Spleen (tissue), 11 donors: ENCODE measurements at regions not wholly inside any gene's neighbourhood (a gene's known extent, or its start where the extent isn't known, plus 50 kb on each side); places are given as distances from the start of the nearest gene placed in this dataset.

Source experiments
- DNase-seq: peaks from one replicate; pipeline ENCODE4 v3.0.0-alpha.2; 2020
- H3K27ac ChIP-seq, 8 donors: fragments of 200-600 bp; sonication (generic) in 7 of 8; 1 replicate in 4 of 8; 2 replicates in 4 of 8; pipeline versions ENCODE4 v1.5.0 to v1.8.0; 2016 to 2021; ENCODE audit warnings: inconsistent platforms in 4 of 8, mild to moderate bottlenecking in 4 of 8, moderate library complexity in 1 of 8
- H3K27me3 ChIP-seq, 7 donors: fragments of 200-600 bp; sonication (generic) in 6 of 7; replicated peaks in 1 of 7; 1 replicate in 4 of 7; 2 replicates in 3 of 7; pipeline versions ENCODE4 v1.5.0 to v1.8.0; 2016 to 2021; ENCODE audit warnings: inconsistent platforms in 3 of 7, mild to moderate bottlenecking in 1 of 7
- H3K36me3 ChIP-seq, 6 donors: fragments of 200-600 bp; sonication (generic) in 5 of 6; 1 replicate in 4 of 6; 2 replicates in 2 of 6; pipeline versions ENCODE4 v1.5.0 to v1.8.0; 2016 to 2021; ENCODE audit warnings: inconsistent platforms in 2 of 6
- H3K4me1 ChIP-seq, 6 donors: fragments of 200-600 bp; sonication (generic) in 5 of 6; 1 replicate in 3 of 6; 2 replicates in 3 of 6; pipeline versions ENCODE4 v1.5.0 to v1.8.0; 2016 to 2021; ENCODE audit warnings: inconsistent platforms in 3 of 6
- H3K4me3 ChIP-seq, 8 donors: fragments of 200-600 bp; sonication (generic) in 7 of 8; 1 replicate in 4 of 8; 2 replicates in 4 of 8; pipeline versions ENCODE4 v1.5.0 to v1.8.0; 2016 to 2021; ENCODE audit warnings: inconsistent platforms in 4 of 8, mild to moderate bottlenecking in 4 of 8, moderate library complexity in 2 of 8
- H3K9me3 ChIP-seq, 8 donors: fragments of 200-600 bp; sonication (generic) in 7 of 8; 1 replicate in 4 of 8; 2 replicates in 4 of 8; pipeline versions ENCODE4 v1.5.0 to v1.8.0; 2016 to 2021; ENCODE audit warnings: inconsistent platforms in 4 of 8
- POLR2A ChIP-seq, 3 donors: fragments of 450-650 bp; IDR thresholded peaks; one replicate each; pipeline ENCODE4 v1.5.1; 2017; ENCODE audit warnings: antibody characterized with exemption in 3 of 3, mild to moderate bottlenecking in 1 of 3
- POLR2AphosphoS5 ChIP-seq, 3 donors: sonication (generic); formaldehyde crosslinking; IDR thresholded peaks; one replicate each; pipeline ENCODE4 v1.5.1; 2017; ENCODE audit warnings: antibody characterized with exemption in 3 of 3
- WGBS, 5 donors: extraction: QIAGEN DNeasy Blood & Tissue Kit in 3 of 5; methylation state at CpG; one replicate each; pipeline versions ENCODE4 v1.1.5 to v1.1.7; 2013 to 2018; 5-methylcytosine and 5-hydroxymethylcytosine counted together
- intact Hi-C: fragments of 100-400 bp; cut with DNase I; formaldehyde crosslinking; loops from one replicate; pipeline ENCODE4 v1.15.0; 2023; ENCODE audit warnings: low total_unique reads
- TF ChIP-seq, protein P1 (sequence below), 11 experiments: fragments of 200-600 bp in 7 of 11; fragments of 450-650 bp in 4 of 11; sonication (generic) in 4 of 11; IDR thresholded peaks in 8 of 11; conservative IDR thresholded peaks in 3 of 11; 1 replicate in 7 of 11; 2 replicates in 4 of 11; pipeline versions ENCODE4 v1.4.0 to v1.8.0; 2016 to 2021; ENCODE audit warnings: antibody characterized with exemption in 11 of 11, inconsistent platforms in 4 of 11, mild to moderate bottlenecking in 1 of 11
- donor health status: healthy with polysubstance abuse.
- donor health status: DM: no; HTN: no; CAD: no; lungs with moderate emphysema.
- donor health status: DM: no; HTN: no; CAD: no.
- donor health status: Bipolar disorder and iron deficiency.
- donor health status: healthy.
- donor health status: DM: no; HTN: no; CAD: no.
- donor health status: DM: yes; HTN: yes; CAD: no.

- DNase-seq: no peak
- no peak overlapping the region for H3K4me3 ChIP-seq
- H3K36me3 ChIP-seq: no peaks in the 10 kb centered on the region
- H3K4me1 ChIP-seq: no peaks in the 10 kb centered on the region
- TF ChIP-seq POLR2AphosphoS5 (IDR thresholded peaks at IDR 0.05) (no peak), POLR2A (IDR thresholded peaks at IDR 0.05) (no peak)
- TF ChIP-seq, protein P1, sequence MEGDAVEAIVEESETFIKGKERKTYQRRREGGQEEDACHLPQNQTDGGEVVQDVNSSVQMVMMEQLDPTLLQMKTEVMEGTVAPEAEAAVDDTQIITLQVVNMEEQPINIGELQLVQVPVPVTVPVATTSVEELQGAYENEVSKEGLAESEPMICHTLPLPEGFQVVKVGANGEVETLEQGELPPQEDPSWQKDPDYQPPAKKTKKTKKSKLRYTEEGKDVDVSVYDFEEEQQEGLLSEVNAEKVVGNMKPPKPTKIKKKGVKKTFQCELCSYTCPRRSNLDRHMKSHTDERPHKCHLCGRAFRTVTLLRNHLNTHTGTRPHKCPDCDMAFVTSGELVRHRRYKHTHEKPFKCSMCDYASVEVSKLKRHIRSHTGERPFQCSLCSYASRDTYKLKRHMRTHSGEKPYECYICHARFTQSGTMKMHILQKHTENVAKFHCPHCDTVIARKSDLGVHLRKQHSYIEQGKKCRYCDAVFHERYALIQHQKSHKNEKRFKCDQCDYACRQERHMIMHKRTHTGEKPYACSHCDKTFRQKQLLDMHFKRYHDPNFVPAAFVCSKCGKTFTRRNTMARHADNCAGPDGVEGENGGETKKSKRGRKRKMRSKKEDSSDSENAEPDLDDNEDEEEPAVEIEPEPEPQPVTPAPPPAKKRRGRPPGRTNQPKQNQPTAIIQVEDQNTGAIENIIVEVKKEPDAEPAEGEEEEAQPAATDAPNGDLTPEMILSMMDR (IDR thresholded peaks at IDR 0.05 in 8 of 11, conservative IDR thresholded peaks at IDR 0.05 in 3 of 11): no peak
- intact Hi-C loops: loop anchor here (10.0 kb wide), 1 partner anchor 814 kb away; no protein-coding TSS in a partner anchor
- H3K9me3 ChIP-seq: no peaks in the 10 kb centered on the region
- WGBS, 5 donors: 79 to 86% (median 82%) methylated on average over 2 of the region's 2 CpGs
- peaks cover 0 to 17% (median 0%) of the 10 kb centered on the region in 7 donors for H3K27me3 ChIP-seq
- no peak overlapping the region for H3K27ac ChIP-seq
Measured at GRCh38 chr12:13350946-13351345, 154.4 kb downstream of the EMP1 start.

DNA sequence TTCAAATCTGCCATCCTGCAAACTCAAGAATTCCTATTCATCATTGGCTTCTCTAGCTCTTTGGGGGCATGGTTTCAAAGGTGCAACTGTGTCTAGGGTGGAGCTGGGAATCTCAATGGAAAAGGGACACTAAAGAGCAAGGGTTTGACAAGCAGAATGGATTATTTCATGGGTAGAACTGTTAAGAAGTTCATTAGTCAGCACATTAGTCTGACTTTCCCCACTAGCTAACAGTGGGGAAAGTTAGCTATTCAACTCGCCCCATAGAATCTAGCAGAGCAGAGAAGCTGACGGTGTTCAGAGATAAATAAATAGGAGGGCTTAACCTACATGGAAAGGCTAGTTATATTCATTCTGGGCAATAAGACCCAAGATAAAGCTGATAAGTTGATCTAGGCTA is 153.9 kb downstream of the EMP1 start:
- no peaks in the 10 kb centered on the region for H3K9me3 ChIP-seq
- intact Hi-C loops: loop anchor here (10.0 kb wide), 1 partner anchor 814 kb away; no protein-coding TSS in a partner anchor
- H3K27me3 ChIP-seq: peaks cover 0 to 17% (median 0%) of the 10 kb centered on the region in 7 donors
- WGBS, 5 donors: 50 to 87% (median 70%) methylated on average over 2 of the region's 2 CpGs
- no peak overlapping the region for H3K27ac ChIP-seq
- TF ChIP-seq POLR2AphosphoS5 (IDR thresholded peaks at IDR 0.05) (no peak), POLR2A (IDR thresholded peaks at IDR 0.05) (no peak)
- TF ChIP-seq, protein P1 (IDR thresholded peaks at IDR 0.05 in 8 of 11, conservative IDR thresholded peaks at IDR 0.05 in 3 of 11): no peak
- H3K4me1 ChIP-seq: no peaks in the 10 kb centered on the region
- H3K36me3 ChIP-seq: no peaks in the 10 kb centered on the region
- no peak overlapping the region for H3K4me3 ChIP-seq
- no peak for DNase-seq

DNA sequence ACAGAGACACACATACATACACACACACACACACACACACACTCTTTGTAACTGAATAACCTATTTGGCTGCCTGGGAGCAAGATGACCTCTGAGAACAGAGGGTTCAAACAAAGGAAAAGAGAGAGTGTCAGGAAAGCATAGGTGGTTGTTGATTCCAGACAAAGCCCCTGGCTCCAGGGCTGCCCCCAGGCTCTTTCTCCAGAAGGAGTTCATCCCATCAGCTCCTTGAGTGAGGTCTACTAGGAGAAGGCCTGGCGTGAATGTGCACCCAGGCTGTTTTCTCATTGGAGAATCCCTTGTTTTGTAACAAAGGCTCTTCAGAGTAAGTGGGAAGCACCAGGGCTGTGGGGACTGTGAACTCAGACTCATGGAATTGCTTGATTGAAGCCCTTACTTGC is 151.9 kb downstream of the EMP1 start:
- DNase-seq: no peak
- intact Hi-C loops: no loop called here
- Histone ChIP-seq H3K27ac (no peak overlapping the region), H3K4me3 (no peak overlapping the region), H3K36me3 (no peaks in the 10 kb centered on the region), H3K27me3 (peaks cover 0 to 13% (median 0%) of the 10 kb centered on the region in 7 donors), H3K4me1 (no peaks in the 10 kb centered on the region), H3K9me3 (no peaks in the 10 kb centered on the region)
- WGBS, 5 donors: 83 to 100% (median 89%) methylated on average over 1 of the region's 1 CpG
- TF ChIP-seq POLR2A (IDR thresholded peaks at IDR 0.05) (no peak), POLR2AphosphoS5 (IDR thresholded peaks at IDR 0.05) (no peak)
- TF ChIP-seq, protein P1 (IDR thresholded peaks at IDR 0.05 in 8 of 11, conservative IDR thresholded peaks at IDR 0.05 in 3 of 11): no peak

GRCh38 chr12:13347241-13348043 is 150.9 kb downstream of the EMP1 start:
- Histone ChIP-seq H3K36me3 (no peaks in the 10 kb centered on the region), H3K4me1 (no peaks in the 10 kb centered on the region), H3K27ac (no peak overlapping the region), H3K9me3 (no peaks in the 10 kb centered on the region), H3K4me3 (no peak overlapping the region), H3K27me3 (peaks cover 0 to 13% (median 0%) of the 10 kb centered on the region in 7 donors)
- WGBS, 5 donors: 45 to 62% (median 57%) methylated on average over 4 of the region's 4 CpGs
- TF ChIP-seq, protein P1 (IDR thresholded peaks at IDR 0.05 in 8 of 11, conservative IDR thresholded peaks at IDR 0.05 in 3 of 11): no peak
- TF ChIP-seq POLR2A (IDR thresholded peaks at IDR 0.05): no peak
- DNase-seq: no peak
- intact Hi-C loops: no loop called here
